PFSK-1 (cell line): ENCODE measurements at regions not wholly inside any gene's neighbourhood (a gene's known extent, or its start where the extent isn't known, plus 50 kb on each side); places are given as distances from the start of the nearest gene placed in this dataset.

Source experiments
- FOXP2 ChIP-seq: optimal IDR thresholded peaks from 2 replicates; pipeline ENCODE3; 2011; ENCODE audit warnings: borderline replicate concordance, control low read depth, inconsistent platforms; ENCODE audit not compliant: insufficient read depth; ENCODE audit errors: extremely low read length, extremely low read depth
- POLR2AphosphoS5 ChIP-seq: IDR thresholded peaks from 2 replicates; pipeline ENCODE4 v1.6.1; 2012; ENCODE audit warnings: low read depth, mild to moderate bottlenecking, control low read depth, low read length, moderate library complexity
- SIN3A ChIP-seq: IDR thresholded peaks from 2 replicates; pipeline ENCODE4 v1.6.1; 2012; ENCODE audit warnings: mild to moderate bottlenecking, low read length, moderate library complexity, borderline replicate concordance; ENCODE audit not compliant: insufficient read depth
- TAF1 ChIP-seq: IDR thresholded peaks from 2 replicates; pipeline ENCODE4 v1.6.1; 2012; ENCODE audit warnings: low read length, control low read depth, borderline replicate concordance; ENCODE audit not compliant: insufficient read depth
- TF ChIP-seq, protein P1 (sequence below), 2 experiments: IDR thresholded peaks; 2 replicates each; pipeline versions ENCODE4 v1.6.1 to v1.8.0; 2011 to 2012; ENCODE audit warnings: low read depth in 2 of 2, low read length in 2 of 2, control low read depth in 1 of 2, inconsistent platforms in 1 of 2, mild to moderate bottlenecking in 1 of 2, moderate library complexity in 1 of 2; ENCODE audit not compliant: insufficient read depth in 1 of 2

DNA sequence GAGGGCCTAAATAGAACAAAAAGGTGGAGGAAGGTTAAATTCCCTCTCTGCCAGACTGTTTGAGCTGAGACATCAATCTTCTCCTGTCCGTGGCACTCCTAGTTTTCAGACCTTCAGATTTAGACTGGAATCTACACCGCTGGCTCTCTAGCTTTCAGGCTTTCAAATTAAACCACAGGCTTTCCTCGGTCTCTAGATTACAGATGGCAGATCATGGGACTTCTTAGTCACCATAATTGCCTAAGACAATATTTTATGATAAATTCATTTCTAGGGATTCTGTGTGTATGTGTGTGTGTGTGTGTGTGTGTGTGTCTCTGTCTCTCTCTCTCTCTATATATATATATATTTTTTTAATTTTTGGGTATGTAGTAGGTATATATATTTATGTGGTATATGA lies 428.7 kb downstream of the PLA2G4A start:
- TF ChIP-seq, protein P1, sequence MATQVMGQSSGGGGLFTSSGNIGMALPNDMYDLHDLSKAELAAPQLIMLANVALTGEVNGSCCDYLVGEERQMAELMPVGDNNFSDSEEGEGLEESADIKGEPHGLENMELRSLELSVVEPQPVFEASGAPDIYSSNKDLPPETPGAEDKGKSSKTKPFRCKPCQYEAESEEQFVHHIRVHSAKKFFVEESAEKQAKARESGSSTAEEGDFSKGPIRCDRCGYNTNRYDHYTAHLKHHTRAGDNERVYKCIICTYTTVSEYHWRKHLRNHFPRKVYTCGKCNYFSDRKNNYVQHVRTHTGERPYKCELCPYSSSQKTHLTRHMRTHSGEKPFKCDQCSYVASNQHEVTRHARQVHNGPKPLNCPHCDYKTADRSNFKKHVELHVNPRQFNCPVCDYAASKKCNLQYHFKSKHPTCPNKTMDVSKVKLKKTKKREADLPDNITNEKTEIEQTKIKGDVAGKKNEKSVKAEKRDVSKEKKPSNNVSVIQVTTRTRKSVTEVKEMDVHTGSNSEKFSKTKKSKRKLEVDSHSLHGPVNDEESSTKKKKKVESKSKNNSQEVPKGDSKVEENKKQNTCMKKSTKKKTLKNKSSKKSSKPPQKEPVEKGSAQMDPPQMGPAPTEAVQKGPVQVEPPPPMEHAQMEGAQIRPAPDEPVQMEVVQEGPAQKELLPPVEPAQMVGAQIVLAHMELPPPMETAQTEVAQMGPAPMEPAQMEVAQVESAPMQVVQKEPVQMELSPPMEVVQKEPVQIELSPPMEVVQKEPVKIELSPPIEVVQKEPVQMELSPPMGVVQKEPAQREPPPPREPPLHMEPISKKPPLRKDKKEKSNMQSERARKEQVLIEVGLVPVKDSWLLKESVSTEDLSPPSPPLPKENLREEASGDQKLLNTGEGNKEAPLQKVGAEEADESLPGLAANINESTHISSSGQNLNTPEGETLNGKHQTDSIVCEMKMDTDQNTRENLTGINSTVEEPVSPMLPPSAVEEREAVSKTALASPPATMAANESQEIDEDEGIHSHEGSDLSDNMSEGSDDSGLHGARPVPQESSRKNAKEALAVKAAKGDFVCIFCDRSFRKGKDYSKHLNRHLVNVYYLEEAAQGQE (IDR thresholded peaks at IDR 0.05; ENCODE audit: insufficient read depth in 1 of 2, low read depth in 2 of 2, low read length in 2 of 2) = no peak
- TF ChIP-seq SIN3A = no peak
- TF ChIP-seq TAF1 = no peak
- TF ChIP-seq FOXP2 = no peak
- no peak for TF ChIP-seq POLR2AphosphoS5

DNA sequence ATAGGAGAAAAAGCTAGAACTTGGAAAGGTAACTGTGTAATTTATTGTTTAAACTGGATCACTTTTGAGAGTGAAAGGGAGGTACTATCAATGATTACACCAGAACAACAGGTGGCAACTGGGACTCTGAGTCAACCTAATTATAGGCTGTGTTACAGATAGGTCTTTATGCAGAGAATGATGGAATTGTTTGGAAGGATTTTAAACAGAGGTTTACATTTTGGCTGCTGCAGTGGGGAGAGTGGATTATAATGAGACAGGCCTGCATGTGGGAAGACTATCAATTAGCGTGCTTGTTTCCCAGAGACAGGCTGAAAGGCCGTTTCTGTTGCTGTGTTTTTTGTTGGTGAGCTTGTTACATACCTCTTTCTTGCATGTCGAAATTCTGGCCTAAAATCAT lies 432.9 kb downstream of the PLA2G4A start:
- no peak for TF ChIP-seq TAF1
- TF ChIP-seq SIN3A = no peak
- no peak for TF ChIP-seq POLR2AphosphoS5
- TF ChIP-seq, protein P1 (IDR thresholded peaks at IDR 0.05; ENCODE audit: insufficient read depth in 1 of 2, low read depth in 2 of 2, low read length in 2 of 2) = no peak
- no peak for TF ChIP-seq FOXP2

DNA sequence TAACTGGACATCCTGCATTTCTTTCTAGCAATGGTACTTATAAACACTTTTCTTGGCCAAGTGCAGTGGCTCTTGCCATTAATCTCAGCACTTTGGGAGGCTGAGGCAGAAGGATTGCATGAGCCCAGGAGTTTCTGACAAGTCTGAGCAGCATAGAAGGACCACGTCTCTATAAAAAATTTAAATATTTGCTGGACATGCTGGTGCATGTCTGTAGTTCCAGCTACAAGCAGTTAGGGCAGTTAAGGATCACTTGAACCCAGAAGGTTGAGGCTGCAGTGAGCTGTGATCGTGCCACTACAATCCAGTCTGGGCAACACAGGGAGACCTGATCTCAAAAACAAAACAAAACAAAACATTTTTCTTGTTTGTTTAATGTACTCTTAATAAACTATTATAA lies 434.0 kb downstream of the PLA2G4A start:
- TF ChIP-seq FOXP2 (no peak), POLR2AphosphoS5 (no peak), SIN3A (no peak), TAF1 (no peak)
- TF ChIP-seq, protein P1 (IDR thresholded peaks at IDR 0.05; ENCODE audit: insufficient read depth in 1 of 2, low read depth in 2 of 2, low read length in 2 of 2) = no peak

DNA sequence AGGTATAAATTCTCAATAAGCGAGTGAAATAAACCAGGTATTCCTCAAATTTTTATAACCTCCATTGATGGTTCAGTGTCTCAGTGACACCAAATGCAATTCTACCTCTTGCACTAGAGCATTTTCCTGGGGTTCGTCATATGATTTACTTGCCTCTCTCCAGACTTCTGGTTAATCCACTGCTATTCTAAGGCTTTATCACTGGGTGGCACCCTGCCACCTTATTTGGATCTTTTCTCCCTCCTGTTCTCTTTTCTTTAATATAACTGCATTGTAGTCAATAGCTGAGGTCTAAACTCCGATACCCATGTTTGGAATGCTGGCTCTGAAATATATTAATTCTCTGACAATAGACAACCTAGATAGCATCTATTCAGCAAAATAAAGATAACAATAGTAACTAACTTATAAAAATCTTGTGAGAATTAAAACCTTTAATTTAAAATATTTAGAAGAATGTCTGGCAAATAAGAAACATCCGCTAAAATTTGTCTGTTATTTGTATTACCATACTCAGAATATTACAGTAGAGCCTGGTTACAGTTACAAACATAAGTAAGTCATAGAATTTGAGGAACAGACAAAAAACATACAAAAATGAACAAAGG lies 436.4 kb downstream of the PLA2G4A start:
- TF ChIP-seq FOXP2 (no peak), TAF1 (no peak), POLR2AphosphoS5 (no peak), SIN3A (no peak)
- TF ChIP-seq, protein P1 (IDR thresholded peaks at IDR 0.05; ENCODE audit: insufficient read depth in 1 of 2, low read depth in 2 of 2, low read length in 2 of 2) = no peak
